K562 (cell line): ENCODE measurements at regions not wholly inside any gene's neighbourhood (a gene's known extent, or its start where the extent isn't known, plus 50 kb on each side); places are given as distances from the start of the nearest gene placed in this dataset.

Experiments used
- ATAC-seq: fragments of 200-7000 bp; cut with Tn5 transposase; 3 replicates; pipeline ENCODE4 v1.9.1; 2020; ENCODE audit warnings: moderate library complexity
- BruUV-seq: library from RNA; stranded (reverse); fragments of 400-500 nt; replicated peaks from 2 replicates; lab custom pipeline; 2021; lab: Mats Ljungman, UMichigan
- CTCF ChIA-PET: fragments of 300-600 bp; formaldehyde crosslinking; extraction: SDS; loops from one replicate; lab custom pipeline; 2021; ENCODE audit warnings: low intra/inter-chr PET ratio; lab: Yijun Ruan, JAX
- POLR2A ChIA-PET: fragments of 300-600, 350-650 bp; sonication (Branson Sonifier 250); formaldehyde crosslinking; extraction: SDS; loops from one replicate; lab custom pipeline; 2021; ENCODE audit warnings: antibody characterized with exemption, inconsistent platforms; lab: Yijun Ruan, JAX
- DNase-seq, 4 experiments: peaks; one replicate each; pipeline versions ENCODE4 v3.0.0 to v3.0.0-alpha.2; 2011 to 2018; ENCODE audit warnings: low spot score in 3 of 4, mixed read lengths in 3 of 4; ENCODE audit errors: extremely low read depth in 1 of 4
- FAIRE-seq: peaks from 2 replicates; lab custom pipeline; 2011; peaks lifted over from hg19 to GRCh38; lab: Jason Lieb, UNC
- H2AFZ ChIP-seq: 2 replicates; pipeline ENCODE4 v1.6.0; 2011; ENCODE audit warnings: low read depth, low read length, control low read depth, inconsistent platforms
- H3K27ac ChIP-seq: fragments of 200-600 bp; 3 replicates; pipeline ENCODE4 v1.8.0; 2011; ENCODE audit warnings: low read depth, mild to moderate bottlenecking, control low read depth, inconsistent platforms, low read length, moderate library complexity, mixed read lengths; ENCODE audit errors: extremely low read depth
- H3K27me3 ChIP-seq, 2 experiments: fragments of 300-600 bp in 1 of 2; 2 replicates in 1 of 2; 3 replicates in 1 of 2; pipeline versions ENCODE4 v1.6.0 to v1.8.0; 2011; ENCODE audit warnings: inconsistent platforms in 2 of 2, low read length in 2 of 2, mild to moderate bottlenecking in 1 of 2, mixed read lengths in 1 of 2, moderate library complexity in 1 of 2; ENCODE audit not compliant: control insufficient read depth in 2 of 2, insufficient read depth in 2 of 2
- H3K36me3 ChIP-seq: fragments of 300-600 bp; 3 replicates; pipeline ENCODE4 v1.8.0; 2011; ENCODE audit warnings: mild to moderate bottlenecking, low read length, inconsistent platforms; ENCODE audit not compliant: control insufficient read depth, insufficient read depth
- H3K4me1 ChIP-seq, 2 experiments: fragments of 200-600 bp in 1 of 2; replicated peaks in 1 of 2; 2 replicates in 1 of 2; 3 replicates in 1 of 2; pipeline versions ENCODE4 v1.5.1 to v1.8.0; 2011; ENCODE audit warnings: inconsistent platforms in 2 of 2, low read length in 2 of 2, mild to moderate bottlenecking in 1 of 2, mixed read lengths in 1 of 2, moderate library complexity in 1 of 2; ENCODE audit not compliant: control insufficient read depth in 2 of 2, insufficient read depth in 2 of 2
- H3K4me2 ChIP-seq: 2 replicates; pipeline ENCODE4 v1.6.1; 2011; ENCODE audit warnings: low read length, control low read depth, inconsistent platforms, mixed read lengths; ENCODE audit not compliant: insufficient read depth
- H3K4me3 ChIP-seq: fragments of 200-600 bp; sonication (generic), shearing (Covaris generic); 2 replicates; pipeline ENCODE4 v1.5.1; 2016; ENCODE audit warnings: control low read depth, inconsistent platforms
- H3K79me2 ChIP-seq: fragments of 200-600 bp; 3 replicates; pipeline ENCODE4 v1.8.0; 2011; ENCODE audit warnings: low read length, inconsistent platforms; ENCODE audit not compliant: control insufficient read depth, insufficient read depth
- H3K9ac ChIP-seq, 2 experiments: 2 replicates each; pipeline versions ENCODE4 v1.6.0 to v1.6.1; 2011; ENCODE audit warnings: low read depth in 2 of 2, low read length in 2 of 2, control low read depth in 1 of 2, inconsistent platforms in 1 of 2, mild to moderate bottlenecking in 1 of 2, mixed read lengths in 1 of 2; ENCODE audit not compliant: insufficient read depth in 1 of 2
- H3K9me1 ChIP-seq: one replicate; pipeline ENCODE4 v1.6.0; 2011; ENCODE audit warnings: inconsistent platforms, mild to moderate bottlenecking, low read length, moderate library complexity; ENCODE audit not compliant: control insufficient read depth, insufficient read depth
- H3K9me3 ChIP-seq: replicated peaks from 2 replicates; pipeline ENCODE4 v1.5.1; 2011; ENCODE audit warnings: low read depth, low read length, inconsistent platforms; ENCODE audit not compliant: control insufficient read depth, insufficient read depth
- H4K20me1 ChIP-seq: replicated peaks from 2 replicates; pipeline ENCODE4 v1.6.1; 2011; ENCODE audit warnings: low read length, inconsistent platforms, mixed read lengths; ENCODE audit not compliant: control insufficient read depth, insufficient read depth
- ARHGAP35 ChIP-seq: fragments of 450-650 bp; IDR thresholded peaks from 2 replicates; pipeline ENCODE4 v1.6.1; 2018; ENCODE audit not compliant: partially characterized antibody
- CBFA2T2 ChIP-seq: fragments of 450-650 bp; conservative IDR thresholded peaks from 2 replicates; pipeline ENCODE4 v1.6.1; 2017; ENCODE audit warnings: mild to moderate bottlenecking
- CSDE1 ChIP-seq, 2 experiments: fragments of 450-650 bp; IDR thresholded peaks; 2 replicates each; pipeline ENCODE4 v1.6.1; 2016; ENCODE audit warnings: mild to moderate bottlenecking in 1 of 2
- ZC3H8 ChIP-seq: fragments of 450-650 bp; IDR thresholded peaks from 2 replicates; pipeline ENCODE4 v1.6.1; 2017
- ZNF518B ChIP-seq: fragments of 250-450 bp; sonication (Bioruptor Pico); IDR thresholded peaks from 2 replicates; pipeline ENCODE4 v1.5.0; 2021; ENCODE audit warnings: mild to moderate bottlenecking, moderate library complexity
- WGBS: fragments of 100-300 bp; shearing (Covaris generic); methylation state at CpG from one replicate; pipeline ENCODE4 v1.1.6; 2016; ENCODE audit warnings: low coverage, mixed read lengths; ENCODE audit not compliant: insufficient coverage; ENCODE audit errors: missing lambda C conversion rate; 5-methylcytosine and 5-hydroxymethylcytosine counted together
- in situ Hi-C: fragments of 300-500 bp; cut with MboI; formaldehyde crosslinking; loops from 4 replicates; pipeline ENCODE4 v1.15.0; 2018; ENCODE audit warnings: inconsistent platforms, mixed read lengths
- intact Hi-C: fragments of 100-400 bp; cut with micrococcal nuclease; formaldehyde crosslinking; loops from 2 replicates; pipeline ENCODE4 v1.14.2; 2022

GRCh38 chr7:46206476-46207060 lies 285.5 kb upstream of the IGFBP3 start (continued):
- no peak for TF ChIP-seq ZNF518B
- no peak for TF ChIP-seq CSDE1 (IDR thresholded peaks at IDR 0.05)
- TF ChIP-seq ARHGAP35: no peak

GRCh38 chr7:46205478-46205877 lies 284.4 kb upstream of the IGFBP3 start:
- Histone ChIP-seq H3K4me1 (no peaks in the 10 kb centered on the region), H4K20me1 (no peaks in the 10 kb centered on the region), H3K9me1 (no peaks in the 10 kb centered on the region), H3K27me3 (no peaks in the 10 kb centered on the region), H3K4me2 (no peak overlapping the region), H3K27ac (no peak overlapping the region), H2AFZ (no peak overlapping the region), H3K36me3 (no peaks in the 10 kb centered on the region), H3K9ac (no peak overlapping the region), H3K9me3 (no peaks in the 10 kb centered on the region), H3K4me3 (no peak overlapping the region), H3K79me2 (no peaks in the 10 kb centered on the region)
- no peak for ATAC-seq
- no peak for TF ChIP-seq ZC3H8
- TF ChIP-seq CBFA2T2: no peak
- in situ Hi-C loops: no loop called here
- no peak for FAIRE-seq
- no TSS peak for BruUV-seq
- DNase-seq: no peak
- WGBS: 0% methylated on average over 5 of the region's 5 CpGs
- ChIA-PET CTCF (no interaction called here), POLR2A (interaction anchor here (0.6 kb wide), 1 partner anchor 886 kb away, joined by 3 read pairs; no protein-coding TSS in a partner anchor)
- intact Hi-C loops: no loop called here
